Vagina (tissue), 2 donors: ENCODE measurements at regions not wholly inside any gene's neighbourhood (a gene's known extent, or its start where the extent isn't known, plus 50 kb on each side); places are given as distances from the start of the nearest gene placed in this dataset.

Experiments
- DNase-seq, 2 donors: peaks; one replicate each; pipeline ENCODE4 v3.0.0-alpha.2; 2017; ENCODE audit errors: extremely low spot score in 2 of 2
- H3K27ac ChIP-seq: fragments of 200-600 bp; sonication (generic); one replicate; pipeline ENCODE4 v1.5.1; 2019
- H3K27me3 ChIP-seq: fragments of 200-600 bp; sonication (generic); one replicate; pipeline ENCODE4 v1.5.1; 2019
- H3K36me3 ChIP-seq, 2 donors: fragments of 200-600 bp; sonication (generic); one replicate each; pipeline ENCODE4 v1.5.1; 2017 to 2019
- H3K4me1 ChIP-seq: fragments of 200-600 bp; sonication (generic); one replicate; pipeline ENCODE4 v1.5.1; 2019
- H3K4me3 ChIP-seq, 2 donors: fragments of 200-600 bp; sonication (generic); 1 replicate in 1 of 2; 2 replicates in 1 of 2; pipeline ENCODE4 v1.5.1; 2016 to 2019
- H3K9me3 ChIP-seq: fragments of 200-600 bp; sonication (generic); one replicate; pipeline ENCODE4 v1.5.1; 2019
- CTCF ChIP-seq, 3 experiments: fragments of 450-650 bp in 2 of 3; fragments of 200-600 bp in 1 of 3; sonication (generic) in 1 of 3; IDR thresholded peaks; one replicate each; pipeline ENCODE4 v1.5.1; 2017 to 2019; ENCODE audit warnings: antibody characterized with exemption in 3 of 3, mild to moderate bottlenecking in 2 of 3, moderate library complexity in 2 of 3
- POLR2A ChIP-seq, 2 donors: fragments of 450-650 bp; IDR thresholded peaks; one replicate each; pipeline ENCODE4 v1.6.1; 2017; ENCODE audit warnings: antibody characterized with exemption in 2 of 2, mild to moderate bottlenecking in 2 of 2, moderate library complexity in 2 of 2
- POLR2AphosphoS5 ChIP-seq, 2 donors: sonication (generic); formaldehyde crosslinking; IDR thresholded peaks; one replicate each; pipeline ENCODE4 v1.9.0; 2017; ENCODE audit warnings: antibody characterized with exemption in 2 of 2, mild to moderate bottlenecking in 2 of 2, low read depth in 1 of 2; ENCODE audit not compliant: insufficient read depth in 1 of 2
- intact Hi-C: fragments of 100-400 bp; cut with DNase I; formaldehyde crosslinking; loops from one replicate; pipeline ENCODE4 v1.15.1; 2023

GRCh38 chr6:40947876-40948526 is 91.0 kb downstream of the UNC5CL start:
- intact Hi-C loops, result no loop called here
- H3K9me3 ChIP-seq, result no peaks in the 10 kb centered on the region

GRCh38 chr6:40946738-40947301 is 92.2 kb downstream of the UNC5CL start:
- intact Hi-C loops, result no loop called here
- no peak overlapping the region for H3K27ac ChIP-seq
- no peaks in the 10 kb centered on the region for H3K4me1 ChIP-seq
- no peaks in the 10 kb centered on the region for H3K9me3 ChIP-seq
- H3K36me3 ChIP-seq, result no peaks in the 10 kb centered on the region
- DNase-seq, result no peak
- no peak overlapping the region for H3K4me3 ChIP-seq
- H3K27me3 ChIP-seq, result no peaks in the 10 kb centered on the region
- TF ChIP-seq CTCF (IDR thresholded peaks at IDR 0.05) (no peak), POLR2A (IDR thresholded peaks at IDR 0.05) (no peak), POLR2AphosphoS5 (IDR thresholded peaks at IDR 0.05; ENCODE audit: insufficient read depth in 1 of 2, low read depth in 1 of 2) (no peak)

More at GRCh38 chr6:40947876-40948526, 91.0 kb downstream of the UNC5CL start:
- H3K4me3 ChIP-seq, result no peak overlapping the region
- no peaks in the 10 kb centered on the region for H3K4me1 ChIP-seq
- H3K27ac ChIP-seq, result no peak overlapping the region
- H3K36me3 ChIP-seq, result no peaks in the 10 kb centered on the region
- no peak for TF ChIP-seq POLR2A (IDR thresholded peaks at IDR 0.05)
- no peak for TF ChIP-seq POLR2AphosphoS5 (IDR thresholded peaks at IDR 0.05; ENCODE audit: insufficient read depth in 1 of 2, low read depth in 1 of 2)
- no peak for TF ChIP-seq CTCF (IDR thresholded peaks at IDR 0.05)
- no peak for DNase-seq
- no peaks in the 10 kb centered on the region for H3K27me3 ChIP-seq

GRCh38 chr6:40937491-40937890 is 101.5 kb downstream of the UNC5CL start:
- intact Hi-C loops, result no loop called here
- Histone ChIP-seq H3K36me3 (no peaks in the 10 kb centered on the region), H3K27ac (no peak overlapping the region), H3K27me3 (no peaks in the 10 kb centered on the region), H3K4me1 (no peaks in the 10 kb centered on the region), H3K4me3 (no peak overlapping the region), H3K9me3 (no peaks in the 10 kb centered on the region)
- TF ChIP-seq POLR2A (IDR thresholded peaks at IDR 0.05) (no peak), POLR2AphosphoS5 (IDR thresholded peaks at IDR 0.05; ENCODE audit: insufficient read depth in 1 of 2, low read depth in 1 of 2) (no peak), CTCF (IDR thresholded peaks at IDR 0.05) (no peak)
- DNase-seq, result no peak

GRCh38 chr6:40936818-40937251 is 102.2 kb downstream of the UNC5CL start:
- intact Hi-C loops, result no loop called here
- Histone ChIP-seq H3K9me3 (no peaks in the 10 kb centered on the region), H3K27me3 (no peaks in the 10 kb centered on the region), H3K4me1 (no peaks in the 10 kb centered on the region), H3K4me3 (no peak overlapping the region), H3K36me3 (no peaks in the 10 kb centered on the region), H3K27ac (no peak overlapping the region)
- no peak for DNase-seq
- TF ChIP-seq CTCF (IDR thresholded peaks at IDR 0.05), result no peak
- no peak for TF ChIP-seq POLR2AphosphoS5 (IDR thresholded peaks at IDR 0.05; ENCODE audit: insufficient read depth in 1 of 2, low read depth in 1 of 2)
- TF ChIP-seq POLR2A (IDR thresholded peaks at IDR 0.05), result no peak

DNA sequence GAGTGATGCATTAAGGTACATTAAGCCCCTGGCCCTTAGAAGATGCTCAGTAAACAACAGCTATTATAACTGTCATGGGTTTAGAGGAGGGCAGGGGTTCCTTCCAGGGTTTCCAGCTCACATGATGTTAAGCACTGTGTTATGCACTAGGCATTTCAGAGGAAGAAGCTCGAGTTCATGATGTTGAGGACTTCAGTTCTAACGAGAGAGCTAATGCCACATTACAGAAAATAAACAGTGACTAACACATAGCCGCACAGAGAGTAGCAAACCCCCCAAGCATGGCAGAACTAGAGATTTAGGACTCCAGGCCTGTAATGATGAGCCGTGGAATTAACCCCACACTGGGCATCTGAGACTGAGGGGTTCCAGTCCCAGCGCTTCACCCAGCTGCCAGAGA is 105.2 kb downstream of the UNC5CL start:
- H3K4me3 ChIP-seq, result no peak overlapping the region
- intact Hi-C loops, result no loop called here
- TF ChIP-seq POLR2A (IDR thresholded peaks at IDR 0.05) (no peak), POLR2AphosphoS5 (IDR thresholded peaks at IDR 0.05; ENCODE audit: insufficient read depth in 1 of 2, low read depth in 1 of 2) (no peak), CTCF (IDR thresholded peaks at IDR 0.05) (no peak)
- H3K36me3 ChIP-seq, result no peaks in the 10 kb centered on the region
- no peaks in the 10 kb centered on the region for H3K9me3 ChIP-seq
- H3K4me1 ChIP-seq, result no peaks in the 10 kb centered on the region
- H3K27ac ChIP-seq, result no peak overlapping the region
- DNase-seq, result no peak
- H3K27me3 ChIP-seq, result no peaks in the 10 kb centered on the region
